ENCODE measurements at regions not wholly inside any gene's neighbourhood (a gene's known extent, or its start where the extent isn't known, plus 50 kb on each side); places are given as distances from the start of the nearest gene placed in this dataset.

- Histone ChIP-seq H3K36me3 (ENCODE audit: insufficient read depth, low read length) (no peaks in the 10 kb centered on the region), H3K27me3 (ENCODE audit: insufficient read depth, low read length) (no peaks in the 10 kb centered on the region), H3K4me1 (ENCODE audit: insufficient read depth, low read length) (peaks cover 36% of the 10 kb centered on the region), H2AFZ (ENCODE audit: low read depth, low read length) (no peak overlapping the region), H3K79me2 (ENCODE audit: insufficient read depth, low read length) (no peaks in the 10 kb centered on the region), H4K20me1 (ENCODE audit: insufficient read depth, low read length) (no peaks in the 10 kb centered on the region), H3K27ac (ENCODE audit: low read depth, low read length) (no peak overlapping the region), H3K4me2 (ENCODE audit: low read length) (no peak overlapping the region), H3K4me3 (ENCODE audit: insufficient read depth, low read depth, low read length) (no peak overlapping the region), H3K9ac (ENCODE audit: low read length) (no peak overlapping the region), H3K9me3 (ENCODE audit: insufficient read depth, low read depth, low read length) (no peaks in the 10 kb centered on the region)
- no peak for FAIRE-seq
- TF ChIP-seq EZH2 (IDR thresholded peaks at IDR 0.05; ENCODE audit: insufficient read depth, low read length) (no peak), CTCF (IDR thresholded peaks at IDR 0.05; ENCODE audit: insufficient read depth, low read depth, low read length) (no peak)
- H3K27ac Mint-ChIP-seq (ENCODE audit: unreplicated experiment) = peak overlapping the region; percentile 31
- DNase-seq (ENCODE audit: low read depth) = no peak
- H3K27me3 Mint-ChIP-seq (ENCODE audit: low read depth, unreplicated experiment) = no peaks in the 10 kb centered on the region
- H3K9me3 Mint-ChIP-seq (ENCODE audit: unreplicated experiment) = no peaks in the 10 kb centered on the region
- peaks cover 4% of the 10 kb centered on the region for H3K36me3 Mint-ChIP-seq (ENCODE audit: low read depth, unreplicated experiment)
- no peak overlapping the region for H3K4me3 Mint-ChIP-seq (ENCODE audit: unreplicated experiment)
- H3K4me1 Mint-ChIP-seq (ENCODE audit: low read depth, unreplicated experiment) = peaks cover 31% of the 10 kb centered on the region
These were observed 509.3 kb upstream of the JARID2 start for GRCh38 chr6:14736554-14736953.

GRCh38 chr6:14738497-14738896, 507.4 kb upstream of the JARID2 start:
- Mint-ChIP-seq H3K4me1 (ENCODE audit: low read depth, unreplicated experiment) (peaks cover 20% of the 10 kb centered on the region), H3K4me3 (ENCODE audit: unreplicated experiment) (no peak overlapping the region), H3K27ac (ENCODE audit: unreplicated experiment) (no peak overlapping the region), H3K27me3 (ENCODE audit: low read depth, unreplicated experiment) (no peaks in the 10 kb centered on the region), H3K9me3 (ENCODE audit: unreplicated experiment) (no peaks in the 10 kb centered on the region), H3K36me3 (ENCODE audit: low read depth, unreplicated experiment) (peaks cover 4% of the 10 kb centered on the region)
- Histone ChIP-seq H3K27me3 (ENCODE audit: insufficient read depth, low read length) (no peaks in the 10 kb centered on the region), H2AFZ (ENCODE audit: low read depth, low read length) (no peak overlapping the region), H3K36me3 (ENCODE audit: insufficient read depth, low read length) (no peaks in the 10 kb centered on the region), H3K4me3 (ENCODE audit: insufficient read depth, low read depth, low read length) (no peak overlapping the region), H3K9me3 (ENCODE audit: insufficient read depth, low read depth, low read length) (no peaks in the 10 kb centered on the region), H3K27ac (ENCODE audit: low read depth, low read length) (no peak overlapping the region), H4K20me1 (ENCODE audit: insufficient read depth, low read length) (no peaks in the 10 kb centered on the region), H3K79me2 (ENCODE audit: insufficient read depth, low read length) (no peaks in the 10 kb centered on the region), H3K4me2 (ENCODE audit: low read length) (no peak overlapping the region), H3K4me1 (ENCODE audit: insufficient read depth, low read length) (peaks cover 31% of the 10 kb centered on the region), H3K9ac (ENCODE audit: low read length) (no peak overlapping the region)
- TF ChIP-seq EZH2 (IDR thresholded peaks at IDR 0.05; ENCODE audit: insufficient read depth, low read length) (no peak), CTCF (IDR thresholded peaks at IDR 0.05; ENCODE audit: insufficient read depth, low read depth, low read length) (no peak)
- FAIRE-seq = no peak
- DNase-seq (ENCODE audit: low read depth) = no peak

- Histone ChIP-seq H3K4me3 (ENCODE audit: insufficient read depth, low read depth, low read length) (no peak overlapping the region), H3K4me1 (ENCODE audit: insufficient read depth, low read length) (peaks cover 30% of the 10 kb centered on the region), H3K4me2 (ENCODE audit: low read length) (no peak overlapping the region), H3K36me3 (ENCODE audit: insufficient read depth, low read length) (no peaks in the 10 kb centered on the region), H4K20me1 (ENCODE audit: insufficient read depth, low read length) (no peaks in the 10 kb centered on the region), H2AFZ (ENCODE audit: low read depth, low read length) (no peak overlapping the region), H3K79me2 (ENCODE audit: insufficient read depth, low read length) (no peaks in the 10 kb centered on the region), H3K27me3 (ENCODE audit: insufficient read depth, low read length) (no peaks in the 10 kb centered on the region), H3K27ac (ENCODE audit: low read depth, low read length) (no peak overlapping the region), H3K9me3 (ENCODE audit: insufficient read depth, low read depth, low read length) (no peaks in the 10 kb centered on the region), H3K9ac (ENCODE audit: low read length) (no peak overlapping the region)
- no peak overlapping the region for H3K27ac Mint-ChIP-seq (ENCODE audit: unreplicated experiment)
- no peak for DNase-seq (ENCODE audit: low read depth)
- peaks cover 19% of the 10 kb centered on the region for H3K4me1 Mint-ChIP-seq (ENCODE audit: low read depth, unreplicated experiment)
- FAIRE-seq = no peak
- H3K4me3 Mint-ChIP-seq (ENCODE audit: unreplicated experiment) = no peak overlapping the region
- TF ChIP-seq CTCF (IDR thresholded peaks at IDR 0.05; ENCODE audit: insufficient read depth, low read depth, low read length) (no peak), EZH2 (IDR thresholded peaks at IDR 0.05; ENCODE audit: insufficient read depth, low read length) (no peak)
- peaks cover 4% of the 10 kb centered on the region for H3K36me3 Mint-ChIP-seq (ENCODE audit: low read depth, unreplicated experiment)
- no peaks in the 10 kb centered on the region for H3K27me3 Mint-ChIP-seq (ENCODE audit: low read depth, unreplicated experiment)
- no peaks in the 10 kb centered on the region for H3K9me3 Mint-ChIP-seq (ENCODE audit: unreplicated experiment)
These were observed 506.9 kb upstream of the JARID2 start for GRCh38 chr6:14738933-14739332.
